Fibroblast of lung (primary cell): ENCODE measurements at regions not wholly inside any gene's neighbourhood (a gene's known extent, or its start where the extent isn't known, plus 50 kb on each side); places are given as distances from the start of the nearest gene placed in this dataset.

Source experiments
- DNase-seq, 2 donors: peaks; one replicate each; pipeline versions ENCODE4 v3.0.0 to v3.0.0-alpha.2; 2010; ENCODE audit warnings: low read depth in 2 of 2
- H2AFZ ChIP-seq: 2 replicates; pipeline ENCODE4 v1.5.1; 2012; ENCODE audit warnings: low read length, control low read depth, inconsistent platforms
- H3K27ac ChIP-seq: 2 replicates; pipeline ENCODE4 v1.5.1; 2011; ENCODE audit warnings: low read length, control low read depth; ENCODE audit not compliant: insufficient read depth
- H3K27me3 ChIP-seq: 2 replicates; pipeline ENCODE4 v1.5.1; 2011; ENCODE audit warnings: mild to moderate bottlenecking, low read length; ENCODE audit not compliant: control insufficient read depth, insufficient read depth
- H3K36me3 ChIP-seq: 2 replicates; pipeline ENCODE4 v1.5.1; 2011; ENCODE audit warnings: low read length; ENCODE audit not compliant: control insufficient read depth, insufficient read depth
- H3K4me1 ChIP-seq: 2 replicates; pipeline ENCODE4 v1.5.1; 2011; ENCODE audit warnings: low read length; ENCODE audit not compliant: control insufficient read depth, insufficient read depth; ENCODE audit errors: extremely low read depth
- H3K4me2 ChIP-seq: 2 replicates; pipeline ENCODE4 v1.5.1; 2011; ENCODE audit warnings: low read length, control low read depth; ENCODE audit not compliant: insufficient read depth; ENCODE audit errors: extremely low read depth
- H3K4me3 ChIP-seq, 4 experiments: fragments of 200-600 bp in 1 of 4; sonication (generic) in 1 of 4; replicated peaks in 1 of 4; 2 replicates each; pipeline ENCODE4 v1.5.1; 2011 to 2016; ENCODE audit warnings: low read length in 4 of 4, low read depth in 3 of 4, mild to moderate bottlenecking in 3 of 4, control low read depth in 2 of 4, inconsistent platforms in 1 of 4, mixed read lengths in 1 of 4; ENCODE audit not compliant: insufficient read depth in 1 of 4; ENCODE audit errors: control extremely low read depth in 1 of 4
- H3K79me2 ChIP-seq: 2 replicates; pipeline ENCODE4 v1.5.1; 2012; ENCODE audit warnings: mild to moderate bottlenecking, low read length, inconsistent platforms; ENCODE audit not compliant: control insufficient read depth, insufficient read depth
- H3K9ac ChIP-seq: 2 replicates; pipeline ENCODE4 v1.5.1; 2011; ENCODE audit warnings: mild to moderate bottlenecking, low read length, control low read depth; ENCODE audit not compliant: insufficient read depth
- H3K9me3 ChIP-seq: 2 replicates; pipeline ENCODE4 v1.5.1; 2012; ENCODE audit warnings: low read depth, low read length; ENCODE audit not compliant: control insufficient read depth, insufficient read depth
- H4K20me1 ChIP-seq: 2 replicates; pipeline ENCODE4 v1.5.1; 2011; ENCODE audit warnings: low read length; ENCODE audit not compliant: control insufficient read depth, insufficient read depth; ENCODE audit errors: extremely low read depth
- CTCF ChIP-seq, 2 donors: IDR thresholded peaks in 1 of 2; conservative IDR thresholded peaks in 1 of 2; 1 replicate in 1 of 2; 2 replicates in 1 of 2; pipeline ENCODE4 v1.5.1; 2011 to 2012; ENCODE audit warnings: low read length in 2 of 2, control low read depth in 1 of 2, inconsistent platforms in 1 of 2, low read depth in 1 of 2, mild to moderate bottlenecking in 1 of 2
- EZH2 ChIP-seq: IDR thresholded peaks from 2 replicates; pipeline ENCODE4 v1.5.1; 2012; ENCODE audit warnings: low read length, control low read depth, mild to moderate bottlenecking; ENCODE audit errors: missing control alignments

GRCh38 chr18:66778048-66778447, 174.2 kb upstream of the CDH19 start:
- Histone ChIP-seq H3K9ac (no peak overlapping the region), H4K20me1 (no peaks in the 10 kb centered on the region), H2AFZ (no peak overlapping the region), H3K36me3 (no peaks in the 10 kb centered on the region), H3K9me3 (no peaks in the 10 kb centered on the region), H3K4me1 (no peaks in the 10 kb centered on the region), H3K4me2 (no peak overlapping the region), H3K27ac (no peak overlapping the region), H3K79me2 (no peaks in the 10 kb centered on the region), H3K27me3 (no peaks in the 10 kb centered on the region), H3K4me3 (no peak overlapping the region)
- TF ChIP-seq EZH2 (no peak), CTCF (conservative IDR thresholded peaks at IDR 0.05 in 1 of 2, IDR thresholded peaks at IDR 0.05 in 1 of 2; ENCODE audit: low read depth in 1 of 2, low read length in 2 of 2) (no peak)
- DNase-seq, result no peak

GRCh38 chr18:66769375-66769774, 165.5 kb upstream of the CDH19 start:
- TF ChIP-seq EZH2, result no peak
- no peak for TF ChIP-seq CTCF (conservative IDR thresholded peaks at IDR 0.05 in 1 of 2, IDR thresholded peaks at IDR 0.05 in 1 of 2; ENCODE audit: low read depth in 1 of 2, low read length in 2 of 2)
- H4K20me1 ChIP-seq, result no peaks in the 10 kb centered on the region
- H3K9me3 ChIP-seq, result no peaks in the 10 kb centered on the region
- no peaks in the 10 kb centered on the region for H3K36me3 ChIP-seq
- no peaks in the 10 kb centered on the region for H3K4me1 ChIP-seq
- DNase-seq, result no peak
- H3K79me2 ChIP-seq, result no peaks in the 10 kb centered on the region
- no peak overlapping the region for H2AFZ ChIP-seq
- no peak overlapping the region for H3K4me3 ChIP-seq
- no peak overlapping the region for H3K4me2 ChIP-seq
- no peak overlapping the region for H3K27ac ChIP-seq
- H3K9ac ChIP-seq, result no peak overlapping the region
- no peaks in the 10 kb centered on the region for H3K27me3 ChIP-seq

- H3K4me2 ChIP-seq, result no peak overlapping the region
- no peaks in the 10 kb centered on the region for H3K36me3 ChIP-seq
- no peak for DNase-seq
- no peak overlapping the region for H3K4me3 ChIP-seq
- H3K9ac ChIP-seq, result no peak overlapping the region
- no peak for TF ChIP-seq CTCF (conservative IDR thresholded peaks at IDR 0.05 in 1 of 2, IDR thresholded peaks at IDR 0.05 in 1 of 2; ENCODE audit: low read depth in 1 of 2, low read length in 2 of 2)
- TF ChIP-seq EZH2, result no peak
- H3K4me1 ChIP-seq, result no peaks in the 10 kb centered on the region
- no peak overlapping the region for H2AFZ ChIP-seq
- no peaks in the 10 kb centered on the region for H3K79me2 ChIP-seq
- H4K20me1 ChIP-seq, result no peaks in the 10 kb centered on the region
- H3K27ac ChIP-seq, result no peak overlapping the region
- no peaks in the 10 kb centered on the region for H3K27me3 ChIP-seq
- no peaks in the 10 kb centered on the region for H3K9me3 ChIP-seq
These were observed 160.3 kb upstream of the CDH19 start for GRCh38 chr18:66764230-66764629.
